H1 (cell line): ENCODE measurements at regions not wholly inside any gene's neighbourhood (a gene's known extent, or its start where the extent isn't known, plus 50 kb on each side); places are given as distances from the start of the nearest gene placed in this dataset.

ENCODE experiments used
- CTCF ChIA-PET: fragments of 300-600 bp; sonication (Branson Sonifier 250); formaldehyde crosslinking; loops from one replicate; lab custom pipeline; 2021; ENCODE audit not compliant: partially characterized antibody; lab: Charles Lee
- POLR2A ChIA-PET: fragments of 300-600 bp; sonication (Branson Sonifier 250); formaldehyde crosslinking; loops from one replicate; lab custom pipeline; 2021; ENCODE audit warnings: inconsistent platforms; ENCODE audit not compliant: partially characterized antibody; lab: Charles Lee
- DNase-seq, 2 experiments: peaks; one replicate each; pipeline versions ENCODE4 v3.0.0 to v3.0.0-alpha.2; 2010 to 2022; ENCODE audit warnings: low spot score in 2 of 2, low read depth in 1 of 2, mixed read lengths in 1 of 2
- FAIRE-seq: peaks from 2 replicates; lab custom pipeline; 2011; peaks lifted over from hg19 to GRCh38; lab: Jason Lieb, UNC
- H2AFZ ChIP-seq: 2 replicates; pipeline ENCODE4 v1.8.1; 2012; ENCODE audit warnings: low read length, inconsistent platforms
- H2AK5ac ChIP-seq: 2 replicates; pipeline ENCODE4 v1.6.1; 2013; ENCODE audit warnings: low read depth, low read length
- H2BK120ac ChIP-seq: replicated peaks from 2 replicates; pipeline ENCODE3; 2013; ENCODE audit warnings: low read depth, low read length, inconsistent platforms
- H2BK12ac ChIP-seq: 2 replicates; pipeline ENCODE4 v1.6.1; 2013; ENCODE audit warnings: low read depth, low read length
- H2BK15ac ChIP-seq: 2 replicates; pipeline ENCODE4 v1.6.1; 2013; ENCODE audit warnings: low read length
- H2BK20ac ChIP-seq: 2 replicates; pipeline ENCODE4 v1.6.1; 2013; ENCODE audit warnings: low read length
- H2BK5ac ChIP-seq: 2 replicates; pipeline ENCODE4 v1.6.1; 2013; ENCODE audit warnings: low read depth, low read length
- H3K14ac ChIP-seq: 2 replicates; pipeline ENCODE4 v1.6.1; 2013; ENCODE audit warnings: inconsistent platforms; ENCODE audit not compliant: insufficient read length
- H3K18ac ChIP-seq: 2 replicates; pipeline ENCODE4 v1.6.1; 2013; ENCODE audit warnings: low read length; ENCODE audit errors: extremely low read depth
- H3K23ac ChIP-seq: 2 replicates; pipeline ENCODE4 v1.6.1; 2013; ENCODE audit warnings: inconsistent platforms; ENCODE audit not compliant: insufficient read length
- H3K23me2 ChIP-seq: 2 replicates; pipeline ENCODE4 v1.6.1; 2013; ENCODE audit warnings: low read depth, low read length
- H3K27ac ChIP-seq: 2 replicates; pipeline ENCODE4 v1.6.1; 2011; ENCODE audit warnings: low read depth, low read length, inconsistent platforms
- H3K27me3 ChIP-seq, 4 experiments: replicated peaks in 1 of 4; 1 replicate in 1 of 4; 2 replicates in 3 of 4; pipeline versions ENCODE4 v1.6.1 to v1.8.1; 2011 to 2013; ENCODE audit warnings: low read length in 3 of 4, mild to moderate bottlenecking in 3 of 4, inconsistent platforms in 2 of 4, mixed read lengths in 2 of 4, moderate library complexity in 1 of 4; ENCODE audit not compliant: control insufficient read depth in 3 of 4, insufficient read depth in 3 of 4; ENCODE audit errors: extremely low read depth in 1 of 4
- H3K36me3 ChIP-seq, 4 experiments: 2 replicates each; pipeline versions ENCODE4 v1.6.1 to v1.8.1; 2011 to 2013; ENCODE audit warnings: mild to moderate bottlenecking in 4 of 4, low read length in 3 of 4, moderate library complexity in 2 of 4, control low read depth in 1 of 4, inconsistent platforms in 1 of 4; ENCODE audit not compliant: insufficient read depth in 4 of 4, control insufficient read depth in 2 of 4
- H3K4ac ChIP-seq: replicated peaks from 2 replicates; pipeline ENCODE3; 2013; ENCODE audit warnings: low read length, low read depth, mixed read lengths, inconsistent platforms; ENCODE audit not compliant: insufficient read length
- H3K4me1 ChIP-seq, 4 experiments: replicated peaks in 1 of 4; 1 replicate in 1 of 4; 2 replicates in 3 of 4; pipeline versions ENCODE4 v1.6.1 to v1.8.1; 2011 to 2013; ENCODE audit warnings: low read length in 3 of 4, inconsistent platforms in 2 of 4, mixed read lengths in 1 of 4; ENCODE audit not compliant: insufficient read depth in 4 of 4, control insufficient read depth in 3 of 4
- H3K4me2 ChIP-seq, 2 experiments: 2 replicates each; pipeline versions ENCODE4 v1.6.1 to v1.8.1; 2011 to 2013; ENCODE audit warnings: low read depth in 2 of 2, low read length in 2 of 2, control low read depth in 1 of 2, inconsistent platforms in 1 of 2, mild to moderate bottlenecking in 1 of 2; ENCODE audit not compliant: insufficient read depth in 1 of 2
- H3K4me3 ChIP-seq, 4 experiments: fragments of 200-600, 300-600 bp in 1 of 4; sonication (generic), shearing (Covaris generic), sonication (Bioruptor Twin) in 1 of 4; 2 replicates each; pipeline versions ENCODE4 v1.5.1 to v1.8.1; 2011 to 2016; ENCODE audit warnings: low read length in 4 of 4, low read depth in 3 of 4, control low read depth in 2 of 4, inconsistent platforms in 2 of 4, mild to moderate bottlenecking in 2 of 4, mixed read lengths in 1 of 4, moderate library complexity in 1 of 4; ENCODE audit not compliant: insufficient read depth in 2 of 4; ENCODE audit errors: extremely low read depth in 1 of 4
- H3K56ac ChIP-seq: replicated peaks from 2 replicates; pipeline ENCODE3; 2013; ENCODE audit warnings: low read depth, mild to moderate bottlenecking, mixed read lengths, low read length, inconsistent platforms; ENCODE audit not compliant: insufficient read length
- H3K79me1 ChIP-seq: 2 replicates; pipeline ENCODE4 v1.6.1; 2013; ENCODE audit warnings: low read depth, low read length, control low read depth
- H3K79me2 ChIP-seq, 2 experiments: 2 replicates each; pipeline versions ENCODE4 v1.6.1 to v1.8.1; 2012 to 2013; ENCODE audit warnings: low read length in 2 of 2, mild to moderate bottlenecking in 2 of 2, inconsistent platforms in 1 of 2; ENCODE audit not compliant: insufficient read depth in 2 of 2, control insufficient read depth in 1 of 2
- H3K9ac ChIP-seq, 4 experiments: replicated peaks in 1 of 4; 1 replicate in 1 of 4; 2 replicates in 3 of 4; pipeline versions ENCODE4 v1.6.1 to v1.8.1; 2011 to 2013; ENCODE audit warnings: low read depth in 3 of 4, low read length in 3 of 4, control low read depth in 2 of 4, mild to moderate bottlenecking in 2 of 4, moderate library complexity in 2 of 4, inconsistent platforms in 1 of 4; ENCODE audit errors: extremely low read depth in 1 of 4
- H3K9me3 ChIP-seq, 2 experiments: 2 replicates each; pipeline versions ENCODE4 v1.6.1 to v1.8.1; 2012 to 2013; ENCODE audit warnings: mild to moderate bottlenecking in 2 of 2, moderate library complexity in 2 of 2, control low read depth in 1 of 2, inconsistent platforms in 1 of 2, low read depth in 1 of 2, low read length in 1 of 2, mixed read lengths in 1 of 2; ENCODE audit not compliant: insufficient read depth in 2 of 2
- H4K20me1 ChIP-seq, 2 experiments: replicated peaks in 1 of 2; 2 replicates each; pipeline versions ENCODE3 to v1.8.1; 2011 to 2013; ENCODE audit warnings: inconsistent platforms in 2 of 2, low read length in 2 of 2, mild to moderate bottlenecking in 1 of 2; ENCODE audit not compliant: insufficient read depth in 2 of 2, control insufficient read depth in 1 of 2
- H4K5ac ChIP-seq: 2 replicates; pipeline ENCODE4 v1.6.1; 2013; ENCODE audit warnings: low read length, low read depth, mixed read lengths, inconsistent platforms; ENCODE audit not compliant: insufficient read length
- H4K8ac ChIP-seq: 2 replicates; pipeline ENCODE4 v1.8.0; 2013; ENCODE audit warnings: mild to moderate bottlenecking, moderate library complexity, low read length, inconsistent platforms; ENCODE audit not compliant: insufficient read depth; ENCODE audit errors: extremely low read depth
- H4K91ac ChIP-seq: replicated peaks from 2 replicates; pipeline ENCODE3; 2013; ENCODE audit warnings: low read length, mixed read lengths, inconsistent platforms; ENCODE audit not compliant: insufficient read length
- CBX8 ChIP-seq: fragments of 300-800, 300-1000 bp; sonication (generic); IDR thresholded peaks from 2 replicates; pipeline ENCODE4 v1.7.1; 2016; ENCODE audit warnings: low read depth, low read length, borderline replicate concordance
- EGR1 ChIP-seq: IDR thresholded peaks from 2 replicates; pipeline ENCODE4 v1.6.1; 2011; ENCODE audit warnings: low read depth, low read length, borderline replicate concordance
- RFX5 ChIP-seq: IDR thresholded peaks from 2 replicates; pipeline ENCODE4 v1.6.1; 2011; ENCODE audit warnings: low read depth, low read length, improper control_type of control experiment, borderline replicate concordance
- SIRT6 ChIP-seq: IDR thresholded peaks from one replicate; pipeline ENCODE4 v1.7.1; 2012; ENCODE audit warnings: low read length, inconsistent platforms
- WGBS, 2 experiments: shearing (Covaris generic) in 1 of 2; methylation state at CpG; one replicate each; pipeline versions ENCODE4 v1.1.6 to v1.1.7; 2013 to 2015; ENCODE audit warnings: low lambda C conversion rate in 2 of 2, mixed read lengths in 2 of 2, inconsistent platforms in 1 of 2, low coverage in 1 of 2, missing lambda C conversion rate in 1 of 2; ENCODE audit not compliant: insufficient replicate concordance in 2 of 2, insufficient coverage in 1 of 2, insufficient read length in 1 of 2; ENCODE audit errors: extremely low coverage in 1 of 2, missing lambda C conversion rate in 1 of 2; 5-methylcytosine and 5-hydroxymethylcytosine counted together
- TF ChIP-seq, protein P1 (sequence below), 3 experiments: IDR thresholded peaks; 1 replicate in 2 of 3; 2 replicates in 1 of 3; pipeline versions ENCODE4 v1.5.1 to v1.6.1; 2011; ENCODE audit warnings: low read length in 3 of 3, mild to moderate bottlenecking in 3 of 3, inconsistent platforms in 2 of 3, low read depth in 1 of 3, moderate library complexity in 1 of 3; ENCODE audit not compliant: insufficient read depth in 1 of 3; ENCODE audit errors: control extremely low read depth in 1 of 3

DNA sequence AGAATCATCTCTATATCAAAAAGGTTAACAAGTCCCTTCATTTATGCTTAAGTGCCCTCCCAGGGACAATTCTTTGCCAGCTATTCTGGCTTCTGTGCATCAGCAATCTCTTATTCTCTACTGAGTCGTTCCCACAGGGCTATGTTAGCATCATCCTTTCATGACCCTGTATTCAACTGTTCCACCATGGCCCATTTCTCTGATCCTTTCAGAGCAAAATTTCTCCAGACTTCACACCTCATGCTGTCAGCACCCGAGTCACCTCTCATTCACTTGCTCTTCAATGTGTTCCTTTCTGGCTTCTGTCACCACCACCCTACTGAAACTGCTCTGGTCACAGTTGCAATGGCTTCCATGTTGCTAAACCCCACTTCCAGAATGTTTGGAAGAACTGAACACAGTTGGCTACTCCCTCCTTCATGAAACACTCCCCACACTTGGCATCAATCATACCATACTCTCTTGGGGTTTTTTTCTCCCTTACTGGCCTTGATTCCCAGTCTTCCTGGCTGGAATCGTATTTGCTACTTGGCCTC, 159.5 kb upstream of the HMGA2 start:
- no peak overlapping the region for H4K8ac ChIP-seq
- H3K56ac ChIP-seq, result no peak overlapping the region
- no peaks in the 10 kb centered on the region for H3K79me2 ChIP-seq
- TF ChIP-seq, protein P1, sequence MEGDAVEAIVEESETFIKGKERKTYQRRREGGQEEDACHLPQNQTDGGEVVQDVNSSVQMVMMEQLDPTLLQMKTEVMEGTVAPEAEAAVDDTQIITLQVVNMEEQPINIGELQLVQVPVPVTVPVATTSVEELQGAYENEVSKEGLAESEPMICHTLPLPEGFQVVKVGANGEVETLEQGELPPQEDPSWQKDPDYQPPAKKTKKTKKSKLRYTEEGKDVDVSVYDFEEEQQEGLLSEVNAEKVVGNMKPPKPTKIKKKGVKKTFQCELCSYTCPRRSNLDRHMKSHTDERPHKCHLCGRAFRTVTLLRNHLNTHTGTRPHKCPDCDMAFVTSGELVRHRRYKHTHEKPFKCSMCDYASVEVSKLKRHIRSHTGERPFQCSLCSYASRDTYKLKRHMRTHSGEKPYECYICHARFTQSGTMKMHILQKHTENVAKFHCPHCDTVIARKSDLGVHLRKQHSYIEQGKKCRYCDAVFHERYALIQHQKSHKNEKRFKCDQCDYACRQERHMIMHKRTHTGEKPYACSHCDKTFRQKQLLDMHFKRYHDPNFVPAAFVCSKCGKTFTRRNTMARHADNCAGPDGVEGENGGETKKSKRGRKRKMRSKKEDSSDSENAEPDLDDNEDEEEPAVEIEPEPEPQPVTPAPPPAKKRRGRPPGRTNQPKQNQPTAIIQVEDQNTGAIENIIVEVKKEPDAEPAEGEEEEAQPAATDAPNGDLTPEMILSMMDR (IDR thresholded peaks at IDR 0.05; ENCODE audit: control extremely low read depth in 1 of 3, insufficient read depth in 1 of 3, low read depth in 1 of 3, low read length in 3 of 3), result no peak
- TF ChIP-seq CBX8 (no peak), RFX5 (no peak), EGR1 (no peak), SIRT6 (no peak)
- no peaks in the 10 kb centered on the region for H3K36me3 ChIP-seq
- H2BK12ac ChIP-seq, result no peak overlapping the region
- H2BK120ac ChIP-seq, result no peak overlapping the region
- H3K23me2 ChIP-seq, result peaks cover 3% of the 10 kb centered on the region; the same call in 1 of the 2 replicates
- DNase-seq (no peak), FAIRE-seq (no peak)
- no peak overlapping the region for H4K91ac ChIP-seq
- ChIA-PET POLR2A (no interaction called here), CTCF (no interaction called here)
- no peaks in the 10 kb centered on the region for H3K79me1 ChIP-seq
- no peak overlapping the region for H3K18ac ChIP-seq
- no peak overlapping the region for H3K14ac ChIP-seq
- no peaks in the 10 kb centered on the region for H4K20me1 ChIP-seq
- no peaks in the 10 kb centered on the region for H3K9me3 ChIP-seq
- H2BK15ac ChIP-seq, result no peak overlapping the region
- no peak overlapping the region for H3K4me2 ChIP-seq
- H3K9ac ChIP-seq, result no peak overlapping the region
- H3K27ac ChIP-seq, result no peak overlapping the region
- H4K5ac ChIP-seq, result no peak overlapping the region
- H3K23ac ChIP-seq, result no peak overlapping the region
- H3K4me3 ChIP-seq, result no peak overlapping the region
- no peaks in the 10 kb centered on the region; a peak in 1 of 7 replicates for H3K27me3 ChIP-seq
- H2AFZ ChIP-seq, result no peak overlapping the region
- peaks cover 0 to 2% (median 0%) of the 10 kb centered on the region in 4 experiments; a peak in 3 of 7 replicates for H3K4me1 ChIP-seq
- H3K4ac ChIP-seq, result no peak overlapping the region
- no peak overlapping the region for H2AK5ac ChIP-seq
- 90% methylated on average over 3 of the region's 3 CpGs; no CpG with 5 or more reads in 1 of the 2 experiments for WGBS, 2 experiments
- no peak overlapping the region for H2BK20ac ChIP-seq
- H2BK5ac ChIP-seq, result no peak overlapping the region
